ENCODE measurements at regions not wholly inside any gene's neighbourhood (a gene's known extent, or its start where the extent isn't known, plus 50 kb on each side); places are given as distances from the start of the nearest gene placed in this dataset.

GRCh38 chr20:57795977-57796560 is 86.3 kb upstream of the PMEPA1 start:
- Histone ChIP-seq H3F3A (ENCODE audit: low read depth) (no peaks in the 10 kb centered on the region), H3K9ac (ENCODE audit: low read depth, low read length, poor library complexity, severe bottlenecking) (no peak overlapping the region), H3K4me1 (ENCODE audit: insufficient read depth, low read length, poor library complexity, severe bottlenecking) (no peaks in the 10 kb centered on the region), H3K79me2 (ENCODE audit: insufficient read depth, low read length) (no peaks in the 10 kb centered on the region), H3K4me3 (ENCODE audit: low read length, poor library complexity, severe bottlenecking) (no peak overlapping the region), H2AFZ (ENCODE audit: low read length) (no peak overlapping the region), H3K36me3 (ENCODE audit: insufficient read depth, low read length) (no peaks in the 10 kb centered on the region), H3K9me2 (replicated peaks; ENCODE audit: low read depth, low read length) (no peaks in the 10 kb centered on the region), H3K4me2 (ENCODE audit: low read depth, low read length, poor library complexity, severe bottlenecking) (no peak overlapping the region), H3K27me3 (ENCODE audit: insufficient read depth, low read length, poor library complexity, severe bottlenecking) (no peaks in the 10 kb centered on the region), H3K9me3 (ENCODE audit: insufficient read depth, low read depth, low read length) (no peaks in the 10 kb centered on the region), H4K20me1 (ENCODE audit: insufficient read depth, low read length, poor library complexity, severe bottlenecking) (no peaks in the 10 kb centered on the region)
- TF ChIP-seq CTCF (conservative IDR thresholded peaks at IDR 0.05; ENCODE audit: low read length) (no peak), EZH2phosphoT487 (IDR thresholded peaks at IDR 0.05; ENCODE audit: borderline replicate concordance) (no peak)

DNA sequence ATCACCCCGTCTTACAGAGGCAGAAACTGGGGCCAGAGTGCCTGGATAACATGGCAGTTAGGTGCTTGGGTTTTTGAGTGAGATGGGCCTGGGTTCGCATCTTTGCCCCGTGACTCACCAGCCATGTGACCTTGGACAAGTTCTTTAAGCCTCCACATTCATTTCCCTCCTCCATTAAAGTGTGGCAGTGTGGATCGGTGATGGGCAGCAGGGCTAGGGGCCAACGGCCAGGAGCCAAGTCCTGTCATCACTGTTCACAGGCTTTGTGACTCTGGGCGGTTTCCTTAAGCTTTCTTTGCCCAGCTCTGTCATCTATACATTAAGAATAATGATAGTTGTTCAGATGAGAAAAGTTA is 85.5 kb upstream of the PMEPA1 start:
- Histone ChIP-seq H3K4me1 (ENCODE audit: insufficient read depth, low read length, poor library complexity, severe bottlenecking) (no peaks in the 10 kb centered on the region), H3K9ac (ENCODE audit: low read depth, low read length, poor library complexity, severe bottlenecking) (no peak overlapping the region), H3K36me3 (ENCODE audit: insufficient read depth, low read length) (no peaks in the 10 kb centered on the region), H4K20me1 (ENCODE audit: insufficient read depth, low read length, poor library complexity, severe bottlenecking) (no peaks in the 10 kb centered on the region), H2AFZ (ENCODE audit: low read length) (no peak overlapping the region), H3K27me3 (ENCODE audit: insufficient read depth, low read length, poor library complexity, severe bottlenecking) (no peaks in the 10 kb centered on the region), H3K9me2 (replicated peaks; ENCODE audit: low read depth, low read length) (no peaks in the 10 kb centered on the region), H3K4me3 (ENCODE audit: low read length, poor library complexity, severe bottlenecking) (no peak overlapping the region), H3K9me3 (ENCODE audit: insufficient read depth, low read depth, low read length) (no peaks in the 10 kb centered on the region), H3K4me2 (ENCODE audit: low read depth, low read length, poor library complexity, severe bottlenecking) (no peak overlapping the region), H3F3A (ENCODE audit: low read depth) (no peaks in the 10 kb centered on the region), H3K79me2 (ENCODE audit: insufficient read depth, low read length) (no peaks in the 10 kb centered on the region)
- TF ChIP-seq CTCF (conservative IDR thresholded peaks at IDR 0.05; ENCODE audit: low read length) (no peak), EZH2phosphoT487 (IDR thresholded peaks at IDR 0.05; ENCODE audit: borderline replicate concordance) (no peak)

- H3K9me2 ChIP-seq (replicated peaks; ENCODE audit: low read depth, low read length), result no peaks in the 10 kb centered on the region
- H3K4me1 ChIP-seq (ENCODE audit: insufficient read depth, low read length, poor library complexity, severe bottlenecking), result no peaks in the 10 kb centered on the region
- H3K79me2 ChIP-seq (ENCODE audit: insufficient read depth, low read length), result no peaks in the 10 kb centered on the region
- no peaks in the 10 kb centered on the region for H3K9me3 ChIP-seq (ENCODE audit: insufficient read depth, low read depth, low read length)
- H3K9ac ChIP-seq (ENCODE audit: low read depth, low read length, poor library complexity, severe bottlenecking), result no peak overlapping the region
- H2AFZ ChIP-seq (ENCODE audit: low read length), result no peak overlapping the region
- no peaks in the 10 kb centered on the region for H3K36me3 ChIP-seq (ENCODE audit: insufficient read depth, low read length)
- no peaks in the 10 kb centered on the region for H3K27me3 ChIP-seq (ENCODE audit: insufficient read depth, low read length, poor library complexity, severe bottlenecking)
- H4K20me1 ChIP-seq (ENCODE audit: insufficient read depth, low read length, poor library complexity, severe bottlenecking), result no peaks in the 10 kb centered on the region
- no peak overlapping the region for H3K4me2 ChIP-seq (ENCODE audit: low read depth, low read length, poor library complexity, severe bottlenecking)
- TF ChIP-seq CTCF (conservative IDR thresholded peaks at IDR 0.05; ENCODE audit: low read length), result no peak
- no peak for TF ChIP-seq EZH2phosphoT487 (IDR thresholded peaks at IDR 0.05; ENCODE audit: borderline replicate concordance)
- H3F3A ChIP-seq (ENCODE audit: low read depth), result no peaks in the 10 kb centered on the region
- no peak overlapping the region for H3K4me3 ChIP-seq (ENCODE audit: low read length, poor library complexity, severe bottlenecking)
Observed at GRCh38 chr20:57794600-57795341, 85.0 kb upstream of the PMEPA1 start.
